ENCODE measurements at regions not wholly inside any gene's neighbourhood (a gene's known extent, or its start where the extent isn't known, plus 50 kb on each side); places are given as distances from the start of the nearest gene placed in this dataset.

DNA sequence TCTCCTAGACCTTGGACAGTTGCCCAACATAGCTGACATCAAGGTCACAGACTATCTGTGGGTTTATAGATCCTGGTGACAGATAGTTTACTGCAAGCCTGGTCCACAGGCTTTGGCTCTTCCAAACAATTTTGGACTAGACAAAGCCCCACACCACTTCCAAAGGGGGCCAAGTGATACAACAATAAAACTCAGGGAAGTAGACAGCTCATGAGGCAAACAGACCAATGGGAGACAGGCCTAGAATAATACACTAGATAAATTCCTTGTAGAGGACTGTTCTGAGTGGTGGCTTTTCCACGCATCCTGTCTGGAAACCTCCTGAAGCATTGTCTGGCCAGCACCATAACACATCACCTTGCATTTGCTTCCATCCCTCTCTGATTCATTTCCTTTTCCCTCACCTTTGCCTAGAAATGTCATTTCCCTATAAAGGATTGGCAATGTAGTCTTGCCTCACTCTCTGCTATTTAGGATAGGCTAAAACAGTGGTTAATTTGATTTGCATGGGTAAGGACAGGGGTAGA lies 284.2 kb downstream of the POU4F1 start:
- Histone ChIP-seq H3K9me3 (replicated peaks in 1 of 2; ENCODE audit: control insufficient read depth in 1 of 2, insufficient read depth in 1 of 2, low read length in 2 of 2) (no peaks in the 10 kb centered on the region), H3K79me2 (ENCODE audit: insufficient read depth, low read length) (no peaks in the 10 kb centered on the region), H4K20me1 (ENCODE audit: insufficient read depth, low read length) (no peaks in the 10 kb centered on the region), H3K9ac (ENCODE audit: insufficient read depth, low read length, poor library complexity, severe bottlenecking) (no peak overlapping the region), H3K36me3 (replicated peaks in 1 of 2; ENCODE audit: control insufficient read depth in 1 of 2, insufficient read depth in 2 of 2, low read length in 2 of 2) (no peaks in the 10 kb centered on the region), H3K27ac (ENCODE audit: low read depth in 1 of 2, low read length in 2 of 2) (no peak overlapping the region), H3K4me3 (replicated peaks in 1 of 3; ENCODE audit: low read depth in 2 of 3, low read length in 3 of 3) (no peak overlapping the region), H3K4me1 (ENCODE audit: control insufficient read depth in 1 of 2, insufficient read depth in 2 of 2, low read length in 2 of 2) (no peaks in the 10 kb centered on the region), H3K27me3 (ENCODE audit: control insufficient read depth in 2 of 2, insufficient read depth in 2 of 2, low read length in 2 of 2) (no peaks in the 10 kb centered on the region), H2AFZ (ENCODE audit: insufficient read depth, low read depth, low read length, poor library complexity, severe bottlenecking) (no peak overlapping the region), H3K4me2 (replicated peaks; ENCODE audit: extremely low read depth, low read length, poor library complexity, severe bottlenecking) (no peak overlapping the region)
- Mint-ChIP-seq H3K9me3 (peaks cover 0 to 1% (median 0%) of the 10 kb centered on the region in 7 donors), H3K27me3 (ENCODE audit: low read depth in 3 of 3) (peaks cover 0 to 2% (median 0%) of the 10 kb centered on the region in 3 donors), H3K4me1 (no peaks in the 10 kb centered on the region), H3K36me3 (no peaks in the 10 kb centered on the region), H3K27ac (no peak overlapping the region), H3K4me3 (no peak overlapping the region)
- no peak for DNase-seq
- intact Hi-C loops (cut with micrococcal nuclease), result no loop called here
- no CpG with 5 or more reads among the region's 1 CpG for WGBS (ENCODE audit: insufficient coverage)
- TF ChIP-seq, protein P1, sequence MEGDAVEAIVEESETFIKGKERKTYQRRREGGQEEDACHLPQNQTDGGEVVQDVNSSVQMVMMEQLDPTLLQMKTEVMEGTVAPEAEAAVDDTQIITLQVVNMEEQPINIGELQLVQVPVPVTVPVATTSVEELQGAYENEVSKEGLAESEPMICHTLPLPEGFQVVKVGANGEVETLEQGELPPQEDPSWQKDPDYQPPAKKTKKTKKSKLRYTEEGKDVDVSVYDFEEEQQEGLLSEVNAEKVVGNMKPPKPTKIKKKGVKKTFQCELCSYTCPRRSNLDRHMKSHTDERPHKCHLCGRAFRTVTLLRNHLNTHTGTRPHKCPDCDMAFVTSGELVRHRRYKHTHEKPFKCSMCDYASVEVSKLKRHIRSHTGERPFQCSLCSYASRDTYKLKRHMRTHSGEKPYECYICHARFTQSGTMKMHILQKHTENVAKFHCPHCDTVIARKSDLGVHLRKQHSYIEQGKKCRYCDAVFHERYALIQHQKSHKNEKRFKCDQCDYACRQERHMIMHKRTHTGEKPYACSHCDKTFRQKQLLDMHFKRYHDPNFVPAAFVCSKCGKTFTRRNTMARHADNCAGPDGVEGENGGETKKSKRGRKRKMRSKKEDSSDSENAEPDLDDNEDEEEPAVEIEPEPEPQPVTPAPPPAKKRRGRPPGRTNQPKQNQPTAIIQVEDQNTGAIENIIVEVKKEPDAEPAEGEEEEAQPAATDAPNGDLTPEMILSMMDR (IDR thresholded peaks at IDR 0.05), result no peak

DNA sequence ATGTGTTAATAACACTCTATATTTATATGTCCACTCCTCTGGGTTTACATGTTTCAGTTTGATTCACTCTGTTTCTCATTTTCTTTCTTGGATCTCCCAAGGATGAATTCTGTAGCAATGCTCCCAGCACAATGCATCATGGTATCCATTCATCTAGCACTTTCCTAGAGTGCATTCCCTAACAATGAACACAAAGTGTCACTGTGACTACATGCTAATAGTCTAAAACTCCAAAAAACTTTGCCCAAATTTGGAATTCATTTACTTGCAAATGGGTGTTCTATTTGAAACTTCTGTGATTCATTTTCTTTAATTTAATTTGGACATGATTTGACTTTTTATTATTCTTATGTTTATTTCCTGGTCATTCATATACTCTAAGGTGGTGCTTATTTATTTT lies 286.3 kb downstream of the POU4F1 start:
- no peaks in the 10 kb centered on the region for H3K4me1 ChIP-seq (ENCODE audit: control insufficient read depth in 1 of 2, insufficient read depth in 2 of 2, low read length in 2 of 2)
- Mint-ChIP-seq H3K27ac (no peak overlapping the region), H3K9me3 (peaks cover 0 to 3% (median 0%) of the 10 kb centered on the region in 7 donors), H3K4me3 (no peak overlapping the region), H3K27me3 (ENCODE audit: low read depth in 3 of 3) (peaks cover 0 to 2% (median 0%) of the 10 kb centered on the region in 3 donors), H3K4me1 (no peaks in the 10 kb centered on the region), H3K36me3 (no peaks in the 10 kb centered on the region)
- H2AFZ ChIP-seq (ENCODE audit: insufficient read depth, low read depth, low read length, poor library complexity, severe bottlenecking), result no peak overlapping the region
- no peaks in the 10 kb centered on the region for H3K36me3 ChIP-seq (replicated peaks in 1 of 2; ENCODE audit: control insufficient read depth in 1 of 2, insufficient read depth in 2 of 2, low read length in 2 of 2)
- H3K9me3 ChIP-seq (replicated peaks in 1 of 2; ENCODE audit: control insufficient read depth in 1 of 2, insufficient read depth in 1 of 2, low read length in 2 of 2), result no peaks in the 10 kb centered on the region
- intact Hi-C loops (cut with micrococcal nuclease), result no loop called here
- no peak overlapping the region for H3K9ac ChIP-seq (ENCODE audit: insufficient read depth, low read length, poor library complexity, severe bottlenecking)
- TF ChIP-seq, protein P1 (IDR thresholded peaks at IDR 0.05), result no peak
- no peaks in the 10 kb centered on the region for H4K20me1 ChIP-seq (ENCODE audit: insufficient read depth, low read length)
- no peak for DNase-seq
- no peaks in the 10 kb centered on the region for H3K79me2 ChIP-seq (ENCODE audit: insufficient read depth, low read length)
- no peak overlapping the region for H3K4me2 ChIP-seq (replicated peaks; ENCODE audit: extremely low read depth, low read length, poor library complexity, severe bottlenecking)
- no peak overlapping the region for H3K4me3 ChIP-seq (replicated peaks in 1 of 3; ENCODE audit: low read depth in 2 of 3, low read length in 3 of 3)
- no peaks in the 10 kb centered on the region for H3K27me3 ChIP-seq (ENCODE audit: control insufficient read depth in 2 of 2, insufficient read depth in 2 of 2, low read length in 2 of 2)
- no peak overlapping the region for H3K27ac ChIP-seq (ENCODE audit: low read depth in 1 of 2, low read length in 2 of 2)
